ENCODE measurements at regions not wholly inside any gene's neighbourhood (a gene's known extent, or its start where the extent isn't known, plus 50 kb on each side); places are given as distances from the start of the nearest gene placed in this dataset.
A peak's percentile ranks its signal among the peaks of the same experiment; 100 is the strongest.

GRCh38 chr13:24043590-24044350 lies 116.8 kb upstream of the SPATA13 start:
- TF ChIP-seq CTCF (IDR thresholded peaks at IDR 0.05; ENCODE audit: insufficient read depth, low read length, poor library complexity, severe bottlenecking), result no peak
- Histone ChIP-seq H3K27me3 (ENCODE audit: control insufficient read depth, insufficient read depth, low read length) (no peaks in the 10 kb centered on the region), H3K4me3 (ENCODE audit: low read depth, low read length) (no peak overlapping the region), H3K36me3 (ENCODE audit: control insufficient read depth, insufficient read depth, low read length) (no peaks in the 10 kb centered on the region)
- DNase-seq (ENCODE audit: low read depth), result no peak

GRCh38 chr13:24045597-24045996 lies 114.9 kb upstream of the SPATA13 start:
- H3K36me3 ChIP-seq (ENCODE audit: control insufficient read depth, insufficient read depth, low read length), result no peaks in the 10 kb centered on the region
- no peak for TF ChIP-seq CTCF (IDR thresholded peaks at IDR 0.05; ENCODE audit: insufficient read depth, low read length, poor library complexity, severe bottlenecking)
- H3K4me3 ChIP-seq (ENCODE audit: low read depth, low read length), result no peak overlapping the region
- DNase-seq (ENCODE audit: low read depth), result no peak
- H3K27me3 ChIP-seq (ENCODE audit: control insufficient read depth, insufficient read depth, low read length), result no peaks in the 10 kb centered on the region

GRCh38 chr13:24050292-24050711 lies 110.2 kb upstream of the SPATA13 start:
- Histone ChIP-seq H3K27me3 (ENCODE audit: control insufficient read depth, insufficient read depth, low read length) (no peaks in the 10 kb centered on the region), H3K36me3 (ENCODE audit: control insufficient read depth, insufficient read depth, low read length) (no peaks in the 10 kb centered on the region), H3K4me3 (ENCODE audit: low read depth, low read length) (no peak overlapping the region)
- no peak for DNase-seq (ENCODE audit: low read depth)
- no peak for TF ChIP-seq CTCF (IDR thresholded peaks at IDR 0.05; ENCODE audit: insufficient read depth, low read length, poor library complexity, severe bottlenecking)

DNA sequence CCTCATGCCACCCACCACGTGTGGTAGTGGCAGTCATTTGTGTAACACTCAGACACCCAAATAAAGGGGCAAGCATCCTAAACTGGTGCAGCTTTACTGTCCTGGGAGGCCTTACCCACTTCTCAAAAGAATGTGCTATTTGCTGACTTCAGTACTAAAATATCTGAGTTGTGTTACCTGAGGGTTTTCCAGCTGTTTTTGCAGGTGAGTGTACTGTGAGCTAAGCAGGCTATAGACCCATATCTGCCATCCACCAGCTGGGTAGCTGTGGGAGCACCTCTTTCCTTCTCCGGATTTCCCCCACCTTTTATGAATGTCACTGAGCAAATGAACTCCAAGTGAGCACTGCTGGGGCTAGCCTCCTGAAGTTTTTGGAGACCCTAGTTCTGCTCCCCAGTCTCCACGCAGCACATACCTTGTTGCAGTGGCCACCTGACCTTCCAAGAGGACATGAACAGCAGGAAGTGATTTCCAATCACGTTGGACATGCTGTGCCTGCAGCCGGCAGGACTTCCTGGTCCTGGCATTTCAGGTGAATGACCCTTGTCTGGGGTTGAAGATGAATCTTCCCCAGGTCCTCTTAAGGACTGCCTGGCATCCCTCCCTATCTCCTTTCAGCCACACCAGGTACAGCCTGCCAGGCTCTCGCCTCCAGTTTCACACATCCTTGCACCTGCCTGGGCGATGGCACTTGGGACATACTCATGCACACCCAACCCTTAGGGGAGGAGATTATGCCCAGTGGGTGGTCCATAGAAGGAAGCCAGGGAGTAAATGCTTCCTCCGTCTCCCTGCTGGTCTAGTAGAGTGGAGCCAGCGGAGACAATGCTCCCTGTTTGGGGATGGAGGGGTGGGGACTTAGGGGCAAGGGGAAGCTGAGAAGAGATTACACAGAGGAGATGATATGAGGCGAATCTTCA lies 109.5 kb upstream of the SPATA13 start:
- TF ChIP-seq CTCF (IDR thresholded peaks at IDR 0.05; ENCODE audit: insufficient read depth, low read length, poor library complexity, severe bottlenecking), result no peak
- Histone ChIP-seq H3K36me3 (ENCODE audit: control insufficient read depth, insufficient read depth, low read length) (no peaks in the 10 kb centered on the region), H3K27me3 (ENCODE audit: control insufficient read depth, insufficient read depth, low read length) (no peaks in the 10 kb centered on the region), H3K4me3 (ENCODE audit: low read depth, low read length) (no peak overlapping the region)
- no peak for DNase-seq (ENCODE audit: low read depth)

DNA sequence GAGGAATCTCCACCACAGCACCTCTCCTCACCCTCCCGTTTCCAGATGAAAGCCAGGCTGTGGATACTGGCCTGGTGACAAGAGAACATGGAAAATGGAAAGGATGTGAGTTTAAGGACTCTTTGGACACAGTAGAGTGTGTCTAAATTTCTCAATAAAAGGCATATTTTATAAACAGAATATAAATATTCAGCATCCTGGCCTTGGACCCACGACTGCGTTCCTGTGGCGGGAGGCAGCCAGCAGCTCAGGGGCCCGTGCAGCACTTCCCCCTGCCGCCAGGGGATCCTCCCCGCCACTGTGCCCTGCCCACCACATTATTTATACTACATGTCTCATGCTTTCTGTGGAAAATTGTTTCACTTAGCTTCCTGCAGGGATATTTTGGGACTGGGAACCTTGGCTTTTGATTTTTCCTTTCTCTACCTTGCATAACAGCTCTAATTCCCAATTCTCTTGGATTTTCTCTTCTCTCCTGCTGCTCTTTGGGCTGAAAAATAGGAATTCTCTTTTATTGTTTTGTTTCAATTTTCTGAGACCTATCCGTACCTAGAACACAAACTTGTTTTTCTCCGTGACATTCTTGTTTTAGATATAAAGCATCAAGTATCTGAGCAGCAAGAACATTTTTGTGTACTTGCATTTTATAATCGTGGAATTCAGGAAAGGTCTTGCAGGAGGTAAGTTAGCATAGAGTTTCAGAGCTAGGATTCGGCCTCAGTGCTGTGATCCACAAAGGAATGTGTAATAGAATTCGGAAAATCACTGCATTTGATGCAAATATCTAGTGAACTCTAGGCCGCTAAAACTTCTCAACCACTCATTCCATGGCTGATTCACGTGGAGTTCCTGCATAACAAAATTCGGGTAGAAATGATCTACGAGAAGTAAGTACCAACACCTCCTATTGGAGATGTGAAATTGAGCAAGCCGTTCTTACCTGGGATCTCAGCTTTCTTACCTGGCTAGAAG lies 107.7 kb upstream of the SPATA13 start:
- Histone ChIP-seq H3K36me3 (ENCODE audit: control insufficient read depth, insufficient read depth, low read length) (no peaks in the 10 kb centered on the region), H3K27me3 (ENCODE audit: control insufficient read depth, insufficient read depth, low read length) (no peaks in the 10 kb centered on the region), H3K4me3 (ENCODE audit: low read depth, low read length) (no peak overlapping the region)
- peak; percentile 11 for TF ChIP-seq CTCF (IDR thresholded peaks at IDR 0.05; ENCODE audit: insufficient read depth, low read length, poor library complexity, severe bottlenecking)
- DNase-seq (ENCODE audit: low read depth), result no peak
